RWPE2 (cell line): ENCODE measurements at regions not wholly inside any gene's neighbourhood (a gene's known extent, or its start where the extent isn't known, plus 50 kb on each side); places are given as distances from the start of the nearest gene placed in this dataset.
A peak's percentile ranks its signal among the peaks of the same experiment; 100 is the strongest.

Experiments
- ATAC-seq: fragments of 200-7000 bp; cut with Tn5 transposase; 3 replicates; pipeline ENCODE4 v1.9.1; 2021; ENCODE audit warnings: low read depth
- DNase-seq: peaks from one replicate; pipeline ENCODE4 v3.0.0-alpha.2; 2020; ENCODE audit warnings: low spot score
- H3K27ac ChIP-seq: fragments of 450-650 bp; 2 replicates; pipeline ENCODE4 v1.5.1; 2017; ENCODE audit warnings: mild to moderate bottlenecking; ENCODE audit not compliant: poor library complexity, severe bottlenecking
- H3K27me3 ChIP-seq: fragments of 250-450 bp; sonication (Bioruptor Pico); 2 replicates; pipeline ENCODE4 v1.5.1; 2021; ENCODE audit warnings: mild to moderate bottlenecking, moderate library complexity; ENCODE audit not compliant: insufficient read depth, poor library complexity, severe bottlenecking
- H3K36me3 ChIP-seq: fragments of 250-450 bp; sonication (Bioruptor Pico); 2 replicates; pipeline ENCODE4 v1.5.1; 2020; ENCODE audit warnings: low read depth, mild to moderate bottlenecking, moderate library complexity
- H3K4me1 ChIP-seq: fragments of 250-450 bp; sonication (Bioruptor Pico); 2 replicates; pipeline ENCODE4 v1.5.1; 2021; ENCODE audit warnings: mild to moderate bottlenecking, moderate library complexity; ENCODE audit not compliant: insufficient read depth, poor library complexity, severe bottlenecking
- H3K4me3 ChIP-seq: fragments of 250-450 bp; sonication (Bioruptor Pico); 2 replicates; pipeline ENCODE4 v1.5.1; 2021; ENCODE audit warnings: mild to moderate bottlenecking, moderate library complexity; ENCODE audit not compliant: severe bottlenecking
- H3K9me3 ChIP-seq: fragments of 250-450 bp; sonication (Bioruptor Pico); 2 replicates; pipeline ENCODE4 v1.5.1; 2021; ENCODE audit warnings: mild to moderate bottlenecking, moderate library complexity; ENCODE audit not compliant: severe bottlenecking
- CTCF ChIP-seq: fragments of 450-650 bp; IDR thresholded peaks from one replicate; pipeline ENCODE4 v1.5.1; 2017; ENCODE audit warnings: mild to moderate bottlenecking, moderate library complexity; ENCODE audit not compliant: poor library complexity, severe bottlenecking

- no peaks in the 10 kb centered on the region for H3K27me3 ChIP-seq
- peaks cover 31% of the 10 kb centered on the region for H3K4me1 ChIP-seq
- DNase-seq (no peak), ATAC-seq (no peak)
- H3K4me3 ChIP-seq: no peak overlapping the region
- H3K27ac ChIP-seq: peak overlapping the region; percentile 91
- no peaks in the 10 kb centered on the region for H3K36me3 ChIP-seq
- H3K9me3 ChIP-seq: peaks cover 7% of the 10 kb centered on the region
- no peak for TF ChIP-seq CTCF
Measured at GRCh38 chr15:39290711-39291435, 290.0 kb upstream of the THBS1 start.

GRCh38 chr15:39291690-39292089, 289.2 kb upstream of the THBS1 start:
- ATAC-seq (no peak), DNase-seq (no peak)
- peaks cover 7% of the 10 kb centered on the region for H3K9me3 ChIP-seq
- H3K27ac ChIP-seq: no peak overlapping the region
- no peak for TF ChIP-seq CTCF
- H3K4me1 ChIP-seq: peaks cover 27% of the 10 kb centered on the region
- H3K4me3 ChIP-seq: no peak overlapping the region
- no peaks in the 10 kb centered on the region for H3K36me3 ChIP-seq
- no peaks in the 10 kb centered on the region for H3K27me3 ChIP-seq

GRCh38 chr15:39296955-39297354, 283.9 kb upstream of the THBS1 start:
- TF ChIP-seq CTCF: no peak
- Histone ChIP-seq H3K4me1 (peaks cover 23% of the 10 kb centered on the region), H3K27me3 (no peaks in the 10 kb centered on the region), H3K9me3 (peaks cover 4% of the 10 kb centered on the region), H3K36me3 (no peaks in the 10 kb centered on the region), H3K27ac (no peak overlapping the region), H3K4me3 (no peak overlapping the region)
- DNase-seq (no peak), ATAC-seq (no peak)

GRCh38 chr15:39298271-39298962, 282.5 kb upstream of the THBS1 start:
- ATAC-seq (no peak), DNase-seq (no peak)
- TF ChIP-seq CTCF: no peak
- no peaks in the 10 kb centered on the region for H3K27me3 ChIP-seq
- peaks cover 27% of the 10 kb centered on the region for H3K4me1 ChIP-seq
- H3K27ac ChIP-seq: peak overlapping the region; percentile 6
- no peaks in the 10 kb centered on the region for H3K9me3 ChIP-seq
- H3K4me3 ChIP-seq: no peak overlapping the region
- H3K36me3 ChIP-seq: no peaks in the 10 kb centered on the region
